CD4-positive, CD25-positive, alpha-beta regulatory T cell (primary cell): ENCODE measurements at regions not wholly inside any gene's neighbourhood (a gene's known extent, or its start where the extent isn't known, plus 50 kb on each side); places are given as distances from the start of the nearest gene placed in this dataset.

ENCODE experiments used
- ATAC-seq, 2 donors: fragments of 150-1000 bp; cut with Tn5 transposase; one replicate each; pipeline ENCODE4 v1.10.0; 2021; ENCODE audit warnings: low read depth in 2 of 2, moderate number of reproducible peaks in 2 of 2, moderate library complexity in 1 of 2
- DNase-seq, 3 donors: peaks; one replicate each; pipeline versions ENCODE4 v3.0.0 to v3.0.0-alpha.2; 2012 to 2022; ENCODE audit warnings: mixed read lengths in 1 of 3
- H3K27ac ChIP-seq: one replicate; pipeline ENCODE4 v1.7.0; 2013; ENCODE audit warnings: mild to moderate bottlenecking, low read length; ENCODE audit not compliant: insufficient read depth, poor library complexity, severe bottlenecking
- H3K27me3 ChIP-seq: one replicate; pipeline ENCODE4 v1.7.0; 2013; ENCODE audit warnings: low read length; ENCODE audit not compliant: control insufficient read depth, insufficient read depth
- H3K36me3 ChIP-seq: one replicate; pipeline ENCODE4 v1.7.0; 2013; ENCODE audit warnings: mild to moderate bottlenecking, low read length, moderate library complexity; ENCODE audit not compliant: control insufficient read depth, insufficient read depth
- H3K4me1 ChIP-seq: 2 replicates; pipeline ENCODE4 v1.7.0; 2013; ENCODE audit warnings: mild to moderate bottlenecking, low read length; ENCODE audit not compliant: insufficient read depth, control insufficient read depth, poor library complexity, severe bottlenecking
- H3K4me3 ChIP-seq: one replicate; pipeline ENCODE4 v1.7.0; 2013; ENCODE audit warnings: low read depth, mild to moderate bottlenecking, low read length, moderate library complexity
- H3K9me3 ChIP-seq, 2 experiments: 1 replicate in 1 of 2; 2 replicates in 1 of 2; pipeline ENCODE4 v1.7.0; 2013; ENCODE audit warnings: low read length in 2 of 2, mild to moderate bottlenecking in 1 of 2, moderate library complexity in 1 of 2; ENCODE audit not compliant: control insufficient read depth in 2 of 2
- H3K27ac Mint-ChIP-seq, 3 donors: one replicate each; pipeline ENCODE4 v1.8.0; 2020 to 2022; ENCODE audit warnings: mild to moderate bottlenecking in 3 of 3, mixed read lengths in 3 of 3, moderate library complexity in 2 of 3
- H3K27me3 Mint-ChIP-seq: one replicate; pipeline ENCODE4 v1.8.0; 2022; ENCODE audit warnings: mild to moderate bottlenecking, mixed read lengths
- H3K36me3 Mint-ChIP-seq: one replicate; pipeline ENCODE4 v1.8.0; 2020; ENCODE audit warnings: mixed read lengths
- H3K4me1 Mint-ChIP-seq, 4 donors: one replicate each; pipeline ENCODE4 v1.8.0; 2020 to 2022; ENCODE audit warnings: mixed read lengths in 4 of 4, mild to moderate bottlenecking in 1 of 4
- H3K4me3 Mint-ChIP-seq, 4 donors: one replicate each; pipeline ENCODE4 v1.8.0; 2020 to 2022; ENCODE audit warnings: mild to moderate bottlenecking in 4 of 4, mixed read lengths in 4 of 4, moderate library complexity in 3 of 4
- H3K9me3 Mint-ChIP-seq, 7 donors: one replicate each; pipeline ENCODE4 v1.8.0; 2020 to 2022; ENCODE audit warnings: mixed read lengths in 7 of 7, mild to moderate bottlenecking in 3 of 7, moderate library complexity in 2 of 7

DNA sequence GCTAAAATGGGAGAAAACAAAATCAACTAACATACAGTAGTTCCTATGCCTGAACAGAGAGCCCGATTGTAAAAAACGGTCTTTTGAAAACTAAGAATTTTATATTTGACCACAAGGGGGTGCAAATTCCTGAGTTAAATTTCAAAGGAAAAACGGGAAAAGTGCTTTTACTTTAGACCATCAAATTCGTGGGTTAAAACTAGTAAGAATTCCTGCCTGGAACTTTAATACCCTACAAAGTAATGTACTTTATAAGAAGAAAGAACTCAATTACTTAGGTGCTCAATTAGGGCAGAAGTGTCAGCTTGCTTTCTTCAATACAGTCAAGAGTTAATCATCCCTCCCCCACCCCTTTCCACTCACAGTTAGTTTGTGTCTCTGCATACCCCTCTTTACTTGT lies 69.8 kb downstream of the KCNRG start:
- Histone ChIP-seq H3K4me1 (peaks cover 26% of the 10 kb centered on the region), H3K4me3 (peak overlapping the region; percentile 60), H3K27ac (no peak overlapping the region), H3K36me3 (no peaks in the 10 kb centered on the region), H3K9me3 (no peaks in the 10 kb centered on the region), H3K27me3 (no peaks in the 10 kb centered on the region)
- ATAC-seq (no peak), DNase-seq (peak in 2 of 3 donors; percentile 27 to 39)
- Mint-ChIP-seq H3K4me3 (peak overlapping the region; percentile 38 to 100 (median 69)), H3K27ac (peak overlapping the region in 1 of 3 donors; percentile 52), H3K4me1 (peaks cover 16 to 64% (median 43%) of the 10 kb centered on the region in 4 donors), H3K9me3 (peaks cover 0 to 5% (median 0%) of the 10 kb centered on the region in 7 donors), H3K27me3 (peaks cover 15% of the 10 kb centered on the region), H3K36me3 (peaks cover 6% of the 10 kb centered on the region)

DNA sequence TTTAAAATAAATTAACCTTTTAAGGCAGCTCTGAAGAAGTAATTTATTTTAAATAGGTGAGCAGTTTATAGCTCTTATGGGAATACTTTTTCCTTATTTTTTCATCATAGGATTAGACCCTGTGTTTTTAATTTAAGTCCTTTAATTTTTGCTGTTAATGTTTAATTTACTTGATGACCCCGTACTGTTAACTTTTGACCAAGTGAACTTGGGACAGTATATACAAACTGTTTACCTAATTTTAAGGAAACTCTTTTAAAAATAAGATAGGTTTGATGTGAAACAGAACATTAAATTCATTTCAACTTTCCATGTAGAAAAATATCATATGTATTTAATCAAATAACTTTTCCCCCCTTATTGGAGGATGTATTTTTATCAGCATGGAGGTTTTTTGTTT lies 74.4 kb downstream of the KCNRG start:
- no peak overlapping the region for H3K27ac Mint-ChIP-seq
- peaks cover 16 to 29% (median 28%) of the 10 kb centered on the region in 4 donors for H3K4me1 Mint-ChIP-seq
- peaks cover 6% of the 10 kb centered on the region for H3K36me3 Mint-ChIP-seq
- Histone ChIP-seq H3K9me3 (no peaks in the 10 kb centered on the region), H3K4me1 (peaks cover 9% of the 10 kb centered on the region), H3K36me3 (peaks cover 2% of the 10 kb centered on the region), H3K27me3 (no peaks in the 10 kb centered on the region), H3K27ac (no peak overlapping the region), H3K4me3 (no peak overlapping the region)
- no peak overlapping the region for H3K4me3 Mint-ChIP-seq
- no peaks in the 10 kb centered on the region for H3K27me3 Mint-ChIP-seq
- no peaks in the 10 kb centered on the region for H3K9me3 Mint-ChIP-seq
- no peak for ATAC-seq
- DNase-seq, result no peak

DNA sequence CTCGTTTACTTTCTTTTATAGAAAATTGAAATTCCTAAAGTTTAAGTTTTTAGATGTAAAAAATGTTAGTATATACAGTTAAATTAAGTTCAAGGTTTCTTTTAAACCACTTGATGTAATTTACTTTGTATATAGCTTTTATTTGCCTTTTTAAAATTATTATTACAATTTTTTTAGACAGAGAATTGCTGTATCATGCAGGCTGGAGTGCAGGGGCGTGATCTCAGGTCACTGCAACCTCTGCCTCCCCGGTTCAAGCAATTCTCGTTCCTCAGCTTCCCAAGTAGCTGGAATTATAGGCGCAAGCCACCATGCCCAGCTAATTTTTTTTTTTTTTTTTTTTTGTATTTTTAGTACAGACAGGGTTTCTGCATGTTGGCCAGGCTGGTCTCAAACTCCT lies 75.0 kb downstream of the KCNRG start:
- no peak overlapping the region for H3K4me3 Mint-ChIP-seq
- no peak overlapping the region for H3K27ac ChIP-seq
- peaks cover 2% of the 10 kb centered on the region for H3K36me3 ChIP-seq
- no peaks in the 10 kb centered on the region for H3K27me3 Mint-ChIP-seq
- no peaks in the 10 kb centered on the region for H3K9me3 ChIP-seq
- peaks cover 6% of the 10 kb centered on the region for H3K36me3 Mint-ChIP-seq
- H3K4me3 ChIP-seq, result no peak overlapping the region
- ATAC-seq (no peak), DNase-seq (no peak)
- no peaks in the 10 kb centered on the region for H3K27me3 ChIP-seq
- peaks cover 3% of the 10 kb centered on the region for H3K4me1 ChIP-seq
- H3K9me3 Mint-ChIP-seq, result no peaks in the 10 kb centered on the region
- peaks cover 16 to 23% (median 23%) of the 10 kb centered on the region in 4 donors for H3K4me1 Mint-ChIP-seq
- no peak overlapping the region for H3K27ac Mint-ChIP-seq

DNA sequence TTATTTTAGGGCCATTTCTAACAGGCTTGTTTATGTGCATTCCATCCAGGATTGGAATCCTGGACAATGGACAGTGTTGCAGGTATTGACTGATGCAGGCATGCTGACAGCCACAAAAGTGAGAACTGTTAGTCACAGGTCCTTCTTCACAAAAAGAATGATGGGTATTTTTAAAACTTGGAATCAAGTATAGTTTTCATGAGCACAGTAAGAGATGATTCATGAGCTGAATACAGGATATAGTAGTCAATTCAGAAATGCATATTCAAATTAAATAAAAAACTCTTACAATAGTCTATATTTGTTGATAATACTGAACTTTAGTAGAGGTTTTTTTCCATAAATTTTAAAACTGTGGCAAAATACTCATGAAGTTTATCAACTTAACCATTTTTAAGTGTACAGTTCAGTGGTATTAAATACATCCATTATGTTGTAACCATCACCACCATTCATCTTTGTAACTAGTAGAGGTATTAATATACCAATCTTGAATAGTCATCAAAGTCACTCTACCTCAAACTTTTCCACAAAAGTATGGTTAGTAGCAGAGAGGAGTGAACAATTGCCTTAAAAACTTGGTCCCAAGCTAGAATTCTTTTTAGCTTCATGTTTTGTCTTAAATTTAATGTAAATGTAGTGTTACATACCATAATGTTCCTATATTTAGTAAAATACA lies 79.5 kb downstream of the KCNRG start:
- peaks cover 11% of the 10 kb centered on the region for H3K36me3 ChIP-seq
- DNase-seq (no peak), ATAC-seq (no peak)
- no peaks in the 10 kb centered on the region for H3K27me3 ChIP-seq
- H3K4me1 ChIP-seq, result no peaks in the 10 kb centered on the region
- no peak overlapping the region for H3K27ac ChIP-seq
- H3K36me3 Mint-ChIP-seq, result peaks cover 11% of the 10 kb centered on the region
- H3K4me1 Mint-ChIP-seq, result peaks cover 22 to 28% (median 25%) of the 10 kb centered on the region in 4 donors
- H3K4me3 Mint-ChIP-seq, result no peak overlapping the region
- no peak overlapping the region for H3K4me3 ChIP-seq
- peak overlapping the region in 1 of 3 donors; percentile 30 for H3K27ac Mint-ChIP-seq
- peaks cover 0 to 12% (median 8%) of the 10 kb centered on the region in 7 donors for H3K9me3 Mint-ChIP-seq
- H3K9me3 ChIP-seq, result peaks cover 9% of the 10 kb centered on the region in 2 experiments
- no peaks in the 10 kb centered on the region for H3K27me3 Mint-ChIP-seq

DNA sequence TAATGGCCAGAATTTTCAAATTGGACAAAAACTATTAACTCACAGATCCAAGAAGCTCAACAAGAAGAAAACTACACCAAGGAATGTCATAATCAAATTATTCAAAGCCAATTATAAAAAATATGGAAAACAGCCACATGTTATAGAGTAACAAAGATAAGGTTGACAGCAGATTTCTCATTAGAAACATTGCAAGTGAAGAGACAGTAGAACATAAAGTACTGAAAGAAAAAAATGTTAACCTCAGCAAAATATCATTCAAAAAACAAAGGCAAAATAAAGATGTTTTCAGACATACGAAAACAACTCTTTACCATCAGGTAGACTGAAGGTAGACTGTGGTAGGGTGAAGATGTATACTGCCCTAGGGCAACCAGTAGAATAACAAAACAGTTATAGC lies 83.4 kb downstream of the KCNRG start:
- no peak for DNase-seq
- H3K4me3 Mint-ChIP-seq, result no peak overlapping the region

DNA sequence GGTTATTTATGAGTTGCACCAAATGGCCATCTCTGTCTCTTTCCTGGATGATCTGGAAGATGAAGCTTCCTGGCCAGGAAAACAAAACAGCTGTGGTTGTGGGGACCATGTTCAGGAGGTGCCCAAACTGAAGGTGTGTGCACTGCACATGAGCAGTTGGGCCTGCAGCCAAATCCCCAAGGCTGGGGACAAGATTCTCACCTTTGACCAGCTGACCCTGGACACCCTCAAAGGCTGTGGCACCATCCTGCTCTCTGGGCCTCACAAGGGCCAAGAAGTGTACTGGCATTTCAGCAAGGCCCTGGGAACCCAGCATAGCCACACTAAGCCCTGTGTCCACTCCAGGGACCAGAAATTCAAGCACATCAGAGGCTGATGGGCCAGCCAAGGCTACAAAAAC lies 84.2 kb downstream of the KCNRG start:
- peaks cover 0 to 12% (median 8%) of the 10 kb centered on the region in 7 donors for H3K9me3 Mint-ChIP-seq
- H3K36me3 Mint-ChIP-seq, result peaks cover 11% of the 10 kb centered on the region
- peaks cover 9% of the 10 kb centered on the region in 2 experiments for H3K9me3 ChIP-seq
- H3K27me3 Mint-ChIP-seq, result no peaks in the 10 kb centered on the region
- no peak overlapping the region for H3K4me3 Mint-ChIP-seq
- H3K4me3 ChIP-seq, result no peak overlapping the region
- H3K27me3 ChIP-seq, result no peaks in the 10 kb centered on the region
- H3K4me1 ChIP-seq, result peaks cover 3% of the 10 kb centered on the region
- peaks cover 40 to 57% (median 47%) of the 10 kb centered on the region in 4 donors for H3K4me1 Mint-ChIP-seq
- no peak overlapping the region for H3K27ac Mint-ChIP-seq
- peaks cover 10% of the 10 kb centered on the region for H3K36me3 ChIP-seq
- ATAC-seq (no peak), DNase-seq (no peak)
- no peak overlapping the region for H3K27ac ChIP-seq

More for the DNA sequence above, 83.4 kb downstream of the KCNRG start:
- H3K9me3 Mint-ChIP-seq, result peaks cover 0 to 12% (median 8%) of the 10 kb centered on the region in 7 donors
- Histone ChIP-seq H3K4me3 (no peak overlapping the region), H3K27ac (no peak overlapping the region), H3K36me3 (peaks cover 10% of the 10 kb centered on the region), H3K9me3 (peaks cover 9% of the 10 kb centered on the region in 2 experiments), H3K4me1 (peaks cover 3% of the 10 kb centered on the region), H3K27me3 (no peaks in the 10 kb centered on the region)
- ATAC-seq, result no peak
- no peaks in the 10 kb centered on the region for H3K27me3 Mint-ChIP-seq
- peaks cover 11% of the 10 kb centered on the region for H3K36me3 Mint-ChIP-seq
- peaks cover 35 to 51% (median 40%) of the 10 kb centered on the region in 4 donors for H3K4me1 Mint-ChIP-seq
- no peak overlapping the region for H3K27ac Mint-ChIP-seq

DNA sequence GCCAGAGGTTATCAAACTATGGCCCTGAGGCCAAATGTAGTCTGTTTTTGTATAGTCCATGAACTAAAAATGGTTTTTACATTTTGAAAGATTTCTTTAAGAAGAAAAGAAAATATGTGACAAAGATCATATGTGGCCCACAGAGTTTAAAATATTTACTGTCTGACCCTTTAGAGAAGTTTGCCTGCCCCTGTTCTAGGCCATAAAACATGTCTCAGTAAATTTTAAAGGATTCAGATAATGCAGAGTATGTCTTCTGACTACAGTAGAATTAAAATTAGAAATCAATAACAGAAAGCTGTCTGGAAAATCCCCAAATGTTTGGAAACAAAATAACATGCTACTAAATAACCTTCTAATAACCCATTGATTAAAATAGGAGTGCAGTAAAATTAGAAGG lies 86.3 kb downstream of the KCNRG start:
- Mint-ChIP-seq H3K4me1 (peaks cover 47 to 67% (median 58%) of the 10 kb centered on the region in 4 donors), H3K36me3 (peaks cover 11% of the 10 kb centered on the region), H3K9me3 (peaks cover 0 to 12% (median 8%) of the 10 kb centered on the region in 7 donors), H3K4me3 (peak overlapping the region in 1 of 4 donors; percentile 77), H3K27me3 (no peaks in the 10 kb centered on the region), H3K27ac (peak overlapping the region in 2 of 3 donors; percentile 22 to 36)
- DNase-seq (no peak), ATAC-seq (no peak)
- peaks cover 7% of the 10 kb centered on the region for H3K36me3 ChIP-seq
- H3K27me3 ChIP-seq, result no peaks in the 10 kb centered on the region
- no peak overlapping the region for H3K4me3 ChIP-seq
- no peak overlapping the region for H3K27ac ChIP-seq
- H3K9me3 ChIP-seq, result peaks cover 9% of the 10 kb centered on the region in 2 experiments
- peaks cover 20% of the 10 kb centered on the region for H3K4me1 ChIP-seq

DNA sequence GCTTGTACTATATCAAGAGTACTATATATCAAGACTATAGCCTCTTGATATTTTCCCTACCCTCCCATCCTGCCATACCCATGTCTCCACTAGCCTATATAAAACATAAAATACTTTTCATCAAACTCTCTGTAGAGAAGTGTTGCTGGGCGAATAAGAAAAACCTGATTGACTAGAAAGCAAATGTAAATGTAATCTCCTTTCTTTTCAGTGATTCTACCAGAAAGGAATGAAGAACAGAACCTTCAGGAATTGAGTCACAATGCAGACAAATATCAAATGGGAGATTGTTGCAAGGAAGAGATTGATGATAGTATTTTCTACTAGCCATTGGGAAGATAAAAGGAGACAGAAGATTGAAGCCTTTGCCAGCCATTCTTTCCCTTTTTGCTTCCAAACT lies 89.2 kb downstream of the KCNRG start:
- Mint-ChIP-seq H3K27me3 (no peaks in the 10 kb centered on the region), H3K27ac (peak overlapping the region; percentile 28 to 58 (median 44))

More for the DNA sequence above, 89.2 kb downstream of the KCNRG start:
- DNase-seq (no peak), ATAC-seq (no peak)
- Histone ChIP-seq H3K4me3 (no peak overlapping the region), H3K36me3 (no peaks in the 10 kb centered on the region), H3K9me3 (no peaks in the 10 kb centered on the region), H3K27ac (no peak overlapping the region), H3K4me1 (peaks cover 34% of the 10 kb centered on the region), H3K27me3 (no peaks in the 10 kb centered on the region)
- peaks cover 45 to 63% (median 53%) of the 10 kb centered on the region in 4 donors for H3K4me1 Mint-ChIP-seq
- H3K36me3 Mint-ChIP-seq, result no peaks in the 10 kb centered on the region
- H3K4me3 Mint-ChIP-seq, result no peak overlapping the region
- H3K9me3 Mint-ChIP-seq, result no peaks in the 10 kb centered on the region
